GM19035 (cell line): ENCODE measurements at regions not wholly inside any gene's neighbourhood (a gene's known extent, or its start where the extent isn't known, plus 50 kb on each side); places are given as distances from the start of the nearest gene placed in this dataset.
"Not testable (repeated sequence)": the region's sequence is repeated elsewhere in the genome, so short reads cannot be mapped to it uniquely, and the experiment has no call there.

Experiments used
- ATAC-seq: cut with Tn5 transposase; IDR thresholded peaks from one replicate; pipeline ENCODE4 v1.9.1; 2021; ENCODE audit not compliant: unreplicated experiment

DNA sequence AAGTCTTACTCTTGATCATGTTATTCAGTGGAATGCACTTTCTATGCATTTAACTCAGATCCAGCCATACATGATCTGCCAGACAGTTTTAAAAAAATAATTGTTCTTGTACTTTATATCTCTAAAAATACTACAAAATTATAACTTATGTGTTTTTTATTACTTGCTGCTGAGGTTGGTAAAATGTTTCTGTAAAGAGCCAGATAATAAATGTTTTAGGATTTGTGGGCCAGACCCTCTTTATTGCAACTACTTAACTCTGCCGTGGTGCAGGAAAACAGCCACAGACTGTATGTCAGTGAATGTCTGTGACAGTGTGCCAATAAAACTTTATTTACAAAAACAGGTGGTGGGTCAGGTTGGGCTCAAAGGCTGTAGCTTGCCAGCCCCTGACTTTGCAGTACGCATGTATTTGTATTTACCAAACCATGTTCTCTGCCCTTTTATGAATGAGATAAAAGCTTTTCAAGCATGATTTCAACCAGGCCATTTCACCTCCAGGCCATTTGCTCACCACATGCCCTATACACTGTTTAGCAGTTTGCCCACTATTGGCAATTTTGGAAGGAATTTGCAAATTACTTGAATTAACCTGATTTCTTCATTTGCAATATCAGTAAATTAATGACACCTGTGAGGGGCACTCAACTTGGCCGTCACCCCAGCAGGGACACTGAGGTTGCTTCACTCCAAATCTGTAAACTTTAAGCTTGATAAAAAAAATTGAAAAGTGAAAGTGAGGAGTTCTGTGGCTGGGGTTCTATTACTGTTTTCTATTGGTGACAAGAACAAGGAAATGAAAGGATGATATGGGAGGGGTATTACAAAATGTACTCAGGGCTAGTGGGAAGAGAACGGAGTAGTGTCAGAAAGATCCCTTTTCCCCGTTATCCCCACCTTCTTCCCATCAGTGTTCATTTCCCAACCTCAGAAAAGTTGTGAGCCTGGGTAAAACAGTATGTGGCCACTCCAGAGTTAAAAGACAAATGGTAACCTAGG, 133.4 kb downstream of the CEBPB start:
- ATAC-seq: no peak

GRCh38 chr20:50325215-50325614, 134.6 kb downstream of the CEBPB start:
- no peak for ATAC-seq

DNA sequence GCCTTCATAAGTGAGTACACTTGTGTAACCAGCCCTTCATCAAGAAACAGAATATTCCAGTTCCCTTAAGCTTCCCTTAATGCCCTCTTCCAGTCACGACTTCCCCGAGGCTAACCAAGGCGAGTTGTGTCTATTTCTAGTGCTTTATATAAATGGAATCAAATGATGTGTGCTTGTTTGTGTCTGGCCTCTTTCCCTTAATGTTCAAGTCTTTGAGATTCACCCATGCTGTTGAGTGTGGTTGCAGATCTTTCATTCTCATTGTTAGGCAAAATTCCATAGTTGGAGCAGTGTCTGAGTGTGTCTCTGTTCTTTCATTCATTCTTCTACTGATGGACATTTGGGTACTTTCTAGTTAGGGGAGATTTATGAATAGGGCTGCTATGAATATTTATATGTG, 135.0 kb downstream of the CEBPB start:
- no peak for ATAC-seq

GRCh38 chr20:50327666-50328065, 137.0 kb downstream of the CEBPB start:
- no peak for ATAC-seq

- no peak for ATAC-seq
These were observed 137.8 kb downstream of the CEBPB start for GRCh38 chr20:50328222-50328979.

DNA sequence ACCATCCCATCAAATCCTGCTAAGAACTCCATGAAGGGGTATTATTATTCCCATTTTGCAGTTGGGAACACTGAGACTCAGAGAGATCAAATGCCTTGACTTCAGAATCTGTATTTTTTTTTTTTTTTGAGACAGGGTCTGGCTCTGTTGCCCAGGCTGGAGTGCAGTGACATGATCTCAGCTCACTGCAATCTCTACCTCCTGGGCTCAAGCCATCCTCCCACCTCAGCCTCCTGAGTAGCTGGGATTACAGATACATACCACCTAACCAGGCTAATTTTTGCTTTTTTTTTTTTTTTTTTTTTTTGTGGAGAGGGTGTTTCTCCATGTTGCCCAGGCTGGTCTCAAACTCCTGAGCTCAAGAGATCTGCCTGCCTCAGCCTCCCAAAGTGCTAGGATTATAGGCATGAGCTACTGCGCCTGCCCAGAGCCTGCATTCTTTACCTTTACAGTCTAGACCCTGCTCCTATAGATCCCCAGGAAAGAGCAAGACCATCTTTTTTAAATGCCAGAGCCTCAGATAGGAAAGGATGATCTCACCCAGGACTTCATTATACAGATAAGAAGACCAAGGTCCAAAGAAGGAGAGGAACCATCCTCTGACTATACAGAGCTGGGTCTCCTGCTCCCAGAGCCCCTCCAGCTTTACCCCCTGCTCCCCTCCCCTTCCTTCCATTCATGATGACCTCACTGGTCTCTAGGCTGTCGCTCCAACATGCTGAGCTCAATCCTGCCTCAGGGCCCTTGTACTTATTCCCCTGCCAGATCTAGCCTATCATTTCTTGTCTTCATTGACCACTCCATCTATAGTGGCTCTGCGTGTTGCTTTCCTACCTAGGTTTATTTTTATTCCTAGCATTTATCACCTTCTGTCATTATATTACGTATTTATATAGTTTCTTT, 138.6 kb downstream of the CEBPB start:
- ATAC-seq: no peak

GRCh38 chr20:50329981-50330503, 139.4 kb downstream of the CEBPB start:
- ATAC-seq: no peak

DNA sequence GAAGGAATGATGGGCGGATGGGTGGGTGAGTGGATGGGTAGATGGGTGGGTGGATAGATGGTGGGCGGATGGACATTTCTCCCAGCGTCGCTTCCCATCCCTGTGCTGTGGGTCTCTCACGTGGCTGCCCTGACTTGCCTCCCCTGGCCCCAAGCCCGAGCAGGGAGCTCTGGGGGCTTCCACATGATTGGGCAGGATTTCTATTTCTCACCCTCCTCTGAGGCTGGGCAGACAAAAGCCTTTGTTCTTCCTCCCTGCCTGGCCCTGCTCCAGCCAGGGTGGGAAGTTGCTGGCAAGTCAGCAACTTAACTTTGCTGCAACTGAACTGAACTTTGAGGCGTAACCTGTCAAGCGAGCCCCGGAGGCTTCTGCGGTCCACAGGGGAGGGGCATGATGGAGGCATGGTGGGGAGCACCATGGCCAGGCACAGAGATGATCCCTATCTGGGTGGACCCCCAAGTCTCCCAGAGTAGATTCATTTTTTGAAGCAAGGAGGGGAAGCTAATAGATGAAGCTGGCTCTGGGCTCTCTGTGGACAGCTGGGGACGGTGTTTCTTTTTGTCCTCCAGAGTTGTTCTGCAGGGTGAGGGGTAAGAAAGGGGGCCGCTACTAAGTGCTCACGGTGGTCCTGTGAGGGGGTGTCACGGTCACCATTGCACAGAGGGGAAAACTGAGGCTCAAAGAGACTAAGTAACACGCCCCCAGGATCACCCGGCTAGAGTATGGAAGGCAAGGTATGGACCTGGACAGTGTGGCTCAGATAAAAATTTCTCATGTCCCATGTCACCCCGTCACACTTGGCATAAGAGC, 140.1 kb downstream of the CEBPB start:
- ATAC-seq: no peak

DNA sequence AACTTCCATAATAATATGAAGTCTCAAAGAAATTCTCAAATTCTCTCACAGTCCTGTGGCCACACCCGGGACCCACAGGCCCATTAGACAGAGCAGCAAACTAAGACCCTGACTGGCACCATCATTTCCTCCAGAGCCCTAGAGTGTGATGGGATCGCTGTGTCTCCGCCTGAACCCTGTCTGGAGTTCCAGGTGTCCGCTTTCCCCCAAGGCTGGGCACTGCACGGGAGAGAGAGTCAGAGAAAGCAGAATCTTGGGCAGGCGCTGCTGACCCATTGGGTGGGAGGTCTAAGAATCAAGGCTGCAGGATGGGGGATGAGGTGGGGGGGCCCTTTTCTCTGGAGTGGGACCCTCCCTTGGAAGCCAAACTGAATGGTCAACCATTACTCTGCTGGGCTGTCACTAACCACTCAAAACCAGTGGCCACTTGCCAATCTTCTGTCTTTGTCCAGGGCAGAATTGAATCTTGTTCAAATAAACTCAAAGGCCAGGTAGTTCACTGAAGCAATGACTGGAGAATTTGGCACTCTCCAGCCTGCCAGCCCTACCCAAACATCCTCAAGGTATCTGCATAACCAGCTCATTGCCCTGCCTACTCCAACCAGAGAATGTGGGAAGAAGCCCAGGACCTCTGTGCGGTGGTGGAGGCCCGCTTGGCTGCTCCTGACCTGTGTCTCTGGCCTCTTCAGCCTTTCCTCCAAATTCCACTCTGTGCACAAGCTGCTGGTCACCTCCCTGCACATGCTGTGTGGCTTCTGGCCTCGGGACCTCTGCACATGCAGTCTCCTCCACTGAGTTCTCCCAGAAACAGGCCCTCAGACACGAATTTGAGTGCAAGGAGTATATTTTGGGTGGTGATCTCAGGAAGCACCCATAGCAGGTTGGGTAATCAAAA, 141.1 kb downstream of the CEBPB start:
- ATAC-seq: no peak

- ATAC-seq: no peak
These were observed 141.9 kb downstream of the CEBPB start for GRCh38 chr20:50332491-50332980.

GRCh38 chr20:50333131-50333670, 142.6 kb downstream of the CEBPB start:
- no peak for ATAC-seq

DNA sequence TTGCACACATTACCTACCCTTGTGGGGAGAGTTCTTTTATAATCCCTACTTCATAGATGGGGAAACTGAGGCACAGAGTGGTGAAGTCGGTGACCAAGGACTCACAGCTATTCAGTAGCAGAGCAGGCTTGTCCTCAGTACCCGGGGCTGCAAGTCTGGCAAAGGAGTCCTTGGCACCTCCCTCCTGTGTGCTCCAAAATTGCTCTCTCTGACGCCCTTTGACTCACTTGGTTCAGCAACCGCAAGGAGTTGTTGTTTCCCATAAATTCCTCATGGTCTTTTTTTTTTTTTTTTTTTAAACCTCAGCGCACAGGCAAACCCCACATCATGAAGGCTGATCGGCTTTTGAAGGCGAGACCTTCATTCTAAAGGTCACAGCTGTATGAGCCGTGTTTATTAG, 143.2 kb downstream of the CEBPB start:
- no peak for ATAC-seq

GRCh38 chr20:50334512-50334911, 143.9 kb downstream of the CEBPB start:
- ATAC-seq: not testable (repeated sequence)

- ATAC-seq: no peak
These were observed 144.5 kb downstream of the CEBPB start for GRCh38 chr20:50335105-50335504.

DNA sequence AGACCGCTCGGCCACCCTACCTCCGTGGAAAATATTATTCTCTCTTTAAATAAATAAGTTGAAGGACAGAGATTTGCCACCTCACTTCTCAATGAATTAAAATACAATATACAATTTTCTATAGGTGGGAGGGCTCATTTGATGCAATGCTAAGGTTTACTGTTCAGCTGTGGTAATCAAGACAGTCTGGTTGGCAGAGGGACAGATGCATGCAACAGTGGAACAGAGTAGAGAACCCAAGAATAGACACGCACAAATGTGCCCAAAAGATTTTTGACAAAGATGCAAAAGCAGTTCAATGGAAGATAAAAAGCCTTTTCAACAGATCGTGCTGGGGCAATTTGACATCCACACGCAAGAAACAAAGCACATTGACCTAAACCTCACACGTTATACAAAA, 145.2 kb downstream of the CEBPB start:
- ATAC-seq: no peak

GRCh38 chr20:50336661-50337060, 146.0 kb downstream of the CEBPB start:
- ATAC-seq: no peak

- no peak for ATAC-seq
These were observed 147.2 kb downstream of the CEBPB start for GRCh38 chr20:50337521-50338466.
